ENCODE measurements at regions not wholly inside any gene's neighbourhood (a gene's known extent, or its start where the extent isn't known, plus 50 kb on each side); places are given as distances from the start of the nearest gene placed in this dataset.

DNA sequence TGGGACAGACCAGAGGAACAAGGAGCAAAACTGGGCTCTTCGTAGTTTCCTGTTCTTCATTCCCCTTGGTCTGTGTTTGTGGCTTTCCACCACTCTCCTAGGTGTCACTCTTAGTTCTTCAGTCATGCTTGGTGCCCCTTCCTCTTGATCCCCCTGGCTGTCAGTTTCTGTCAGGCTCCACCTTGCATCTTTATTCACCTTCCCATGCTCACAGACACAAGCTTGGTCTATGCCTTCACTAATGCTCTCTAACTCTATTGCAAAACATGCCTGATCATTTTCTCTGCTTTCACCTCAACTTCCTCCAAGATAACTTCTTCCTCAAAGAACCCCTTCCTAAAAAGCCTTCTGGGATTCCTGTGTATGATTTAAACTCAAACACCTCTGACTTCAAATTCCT lies 122.9 kb downstream of the GLUL start:
- no peak for TF ChIP-seq CTCF (IDR thresholded peaks at IDR 0.05)
- TF ChIP-seq ZFX (IDR thresholded peaks at IDR 0.05; ENCODE audit: borderline replicate concordance): no peak
